ENCODE measurements at regions not wholly inside any gene's neighbourhood (a gene's known extent, or its start where the extent isn't known, plus 50 kb on each side); places are given as distances from the start of the nearest gene placed in this dataset.

GRCh38 chr1:198860371-198860770, 221.5 kb downstream of the PTPRC start:
- H3K4me3 ChIP-seq, result no peak overlapping the region
- H3K36me3 ChIP-seq (ENCODE audit: control insufficient read depth in 4 of 4, insufficient read depth in 4 of 4, low read length in 4 of 4), result peaks cover 4 to 18% (median 11%) of the 10 kb centered on the region in 4 donors
- no peaks in the 10 kb centered on the region for H3K4me1 ChIP-seq (ENCODE audit: control insufficient read depth in 5 of 5, insufficient read depth in 5 of 5, low read length in 5 of 5)
- no peak for TF ChIP-seq CTCF (IDR thresholded peaks at IDR 0.05; ENCODE audit: control extremely low read depth, extremely low read depth)
- H3K27me3 ChIP-seq (ENCODE audit: control insufficient read depth in 3 of 3, insufficient read depth in 3 of 3, low read length in 2 of 3), result no peaks in the 10 kb centered on the region
- no peak for ATAC-seq (ENCODE audit: insufficient read depth, low FRiP score)
- no peak for DNase-seq
- H3K9ac ChIP-seq (ENCODE audit: insufficient read depth in 1 of 2, low read length in 2 of 2), result no peak overlapping the region
- 64 to 68% methylated on average over 2 of the region's 2 CpGs for WGBS, 2 donors
- H3K27ac ChIP-seq (ENCODE audit: low read depth in 1 of 2, low read length in 1 of 2), result no peak overlapping the region
- no peaks in the 10 kb centered on the region for H3K9me3 ChIP-seq (ENCODE audit: control insufficient read depth in 4 of 4, insufficient read depth in 3 of 4, low read length in 3 of 4)

DNA sequence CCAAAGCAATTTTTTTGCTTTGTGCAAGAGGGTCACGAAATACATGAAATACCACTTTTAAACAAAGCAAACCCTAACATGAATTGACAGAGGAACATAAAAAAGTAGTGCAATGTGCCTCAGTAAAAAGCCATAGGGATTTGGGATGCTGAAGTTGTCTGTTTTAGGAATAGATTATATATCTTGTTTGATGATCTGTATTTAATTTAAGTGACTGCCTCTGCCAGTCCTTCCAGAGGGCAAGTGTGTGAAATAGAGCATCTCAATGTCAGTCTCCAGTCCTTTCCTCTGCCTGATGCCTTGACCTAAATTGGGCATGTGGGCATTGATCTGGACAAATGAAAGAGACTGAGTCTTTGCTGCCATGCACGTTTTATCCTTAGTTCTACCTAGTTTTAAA, 222.8 kb downstream of the PTPRC start:
- Histone ChIP-seq H3K4me1 (ENCODE audit: control insufficient read depth in 5 of 5, insufficient read depth in 5 of 5, low read length in 5 of 5) (no peaks in the 10 kb centered on the region), H3K27me3 (ENCODE audit: control insufficient read depth in 3 of 3, insufficient read depth in 3 of 3, low read length in 2 of 3) (no peaks in the 10 kb centered on the region), H3K9me3 (ENCODE audit: control insufficient read depth in 4 of 4, insufficient read depth in 3 of 4, low read length in 3 of 4) (no peaks in the 10 kb centered on the region), H3K36me3 (ENCODE audit: control insufficient read depth in 4 of 4, insufficient read depth in 4 of 4, low read length in 4 of 4) (peaks cover 4 to 18% (median 10%) of the 10 kb centered on the region in 4 donors), H3K27ac (ENCODE audit: low read depth in 1 of 2, low read length in 1 of 2) (no peak overlapping the region), H3K4me3 (no peak overlapping the region), H3K9ac (ENCODE audit: insufficient read depth in 1 of 2, low read length in 2 of 2) (no peak overlapping the region)
- WGBS, 2 donors, result 83 to 88% methylated on average over 2 of the region's 2 CpGs
- no peak for TF ChIP-seq CTCF (IDR thresholded peaks at IDR 0.05; ENCODE audit: control extremely low read depth, extremely low read depth)
- DNase-seq, result no peak
- ATAC-seq (ENCODE audit: insufficient read depth, low FRiP score), result no peak

GRCh38 chr1:198864695-198865094, 225.9 kb downstream of the PTPRC start:
- TF ChIP-seq CTCF (IDR thresholded peaks at IDR 0.05; ENCODE audit: control extremely low read depth, extremely low read depth), result no peak
- DNase-seq (no peak), ATAC-seq (ENCODE audit: insufficient read depth, low FRiP score) (no peak)
- Histone ChIP-seq H3K9ac (ENCODE audit: insufficient read depth in 1 of 2, low read length in 2 of 2) (no peak overlapping the region), H3K9me3 (ENCODE audit: control insufficient read depth in 4 of 4, insufficient read depth in 3 of 4, low read length in 3 of 4) (no peaks in the 10 kb centered on the region), H3K27ac (ENCODE audit: low read depth in 1 of 2, low read length in 1 of 2) (no peak overlapping the region), H3K27me3 (ENCODE audit: control insufficient read depth in 3 of 3, insufficient read depth in 3 of 3, low read length in 2 of 3) (no peaks in the 10 kb centered on the region), H3K4me3 (no peak overlapping the region), H3K36me3 (ENCODE audit: control insufficient read depth in 4 of 4, insufficient read depth in 4 of 4, low read length in 4 of 4) (peaks cover 0 to 6% (median under 1%) of the 10 kb centered on the region in 4 donors), H3K4me1 (ENCODE audit: control insufficient read depth in 5 of 5, insufficient read depth in 5 of 5, low read length in 5 of 5) (no peaks in the 10 kb centered on the region)
- WGBS, 2 donors, result 69 to 82% methylated on average over 4 of the region's 4 CpGs

- H3K36me3 ChIP-seq (ENCODE audit: control insufficient read depth in 4 of 4, insufficient read depth in 4 of 4, low read length in 4 of 4), result peaks cover 0 to 5% (median under 1%) of the 10 kb centered on the region in 4 donors
- no peak for ATAC-seq (ENCODE audit: insufficient read depth, low FRiP score)
- no peak for DNase-seq
- H3K27me3 ChIP-seq (ENCODE audit: control insufficient read depth in 3 of 3, insufficient read depth in 3 of 3, low read length in 2 of 3), result no peaks in the 10 kb centered on the region
- no peaks in the 10 kb centered on the region for H3K4me1 ChIP-seq (ENCODE audit: control insufficient read depth in 5 of 5, insufficient read depth in 5 of 5, low read length in 5 of 5)
- TF ChIP-seq CTCF (IDR thresholded peaks at IDR 0.05; ENCODE audit: control extremely low read depth, extremely low read depth), result no peak
- H3K9ac ChIP-seq (ENCODE audit: insufficient read depth in 1 of 2, low read length in 2 of 2), result no peak overlapping the region
- 70 to 74% methylated on average over 2 of the region's 2 CpGs for WGBS, 2 donors
- no peaks in the 10 kb centered on the region for H3K9me3 ChIP-seq (ENCODE audit: control insufficient read depth in 4 of 4, insufficient read depth in 3 of 4, low read length in 3 of 4)
- H3K27ac ChIP-seq (ENCODE audit: low read depth in 1 of 2, low read length in 1 of 2), result no peak overlapping the region
- H3K4me3 ChIP-seq, result no peak overlapping the region
Measured at GRCh38 chr1:198865319-198865718, 226.5 kb downstream of the PTPRC start.

Data from lung (tissue), 11 donors.